ENCODE measurements at regions not wholly inside any gene's neighbourhood (a gene's known extent, or its start where the extent isn't known, plus 50 kb on each side); places are given as distances from the start of the nearest gene placed in this dataset.

DNA sequence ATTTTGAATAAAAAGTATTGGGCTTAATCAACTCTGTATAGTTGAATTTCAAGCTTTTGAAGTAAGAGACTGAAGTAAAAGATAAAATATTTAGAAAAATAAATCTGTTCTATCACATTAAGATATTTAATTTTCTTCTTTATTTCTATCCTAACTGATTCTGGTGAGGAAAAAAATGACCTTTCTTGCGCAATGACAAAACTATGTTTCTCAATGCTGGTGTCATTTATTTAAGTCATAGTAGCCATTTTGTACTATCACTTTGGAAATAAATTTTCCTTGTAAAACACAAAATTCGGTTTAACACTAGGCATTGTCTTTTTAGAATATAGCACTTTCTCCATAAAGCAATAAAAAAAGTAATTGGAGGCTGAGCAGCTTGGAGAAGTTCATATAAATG is 728.0 kb downstream of the CDH9 start:
- DNase-seq (no peak), ATAC-seq (no peak)
- intact Hi-C loops (cut with micrococcal nuclease): no loop called here

GRCh38 chr5:26295541-26295940 is 742.8 kb downstream of the CDH9 start:
- no peak for DNase-seq
- ATAC-seq: no peak
- intact Hi-C loops (cut with micrococcal nuclease): no loop called here

- ATAC-seq (no peak), DNase-seq (no peak)
- intact Hi-C loops (cut with micrococcal nuclease): no loop called here
Measured at GRCh38 chr5:26282190-26282589, 756.2 kb downstream of the CDH9 start.

- DNase-seq: no peak
- intact Hi-C loops (cut with micrococcal nuclease): no loop called here
- ATAC-seq: no peak
Measured at GRCh38 chr5:26278078-26278477, 760.3 kb downstream of the CDH9 start.

DNA sequence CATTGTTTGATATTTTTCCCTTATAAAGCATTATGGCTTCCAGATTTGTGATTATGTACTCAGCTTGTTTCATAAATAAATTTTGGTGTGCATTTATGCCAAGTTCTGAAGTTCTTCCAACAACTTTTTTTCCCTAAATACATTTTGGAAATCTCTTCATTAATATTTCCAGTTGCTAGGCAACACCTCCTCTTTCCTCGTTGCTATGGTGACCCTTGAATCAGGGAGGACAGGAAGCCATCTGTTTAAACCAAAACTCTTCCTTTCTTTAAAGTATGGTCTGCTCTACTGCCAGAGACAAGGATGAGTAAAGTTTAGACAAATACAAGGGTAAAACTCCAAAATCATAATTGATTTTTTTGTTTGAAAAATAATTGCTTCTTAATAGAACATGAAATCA is 779.3 kb downstream of the CDH9 start:
- no peak for DNase-seq
- no peak for ATAC-seq

DNA sequence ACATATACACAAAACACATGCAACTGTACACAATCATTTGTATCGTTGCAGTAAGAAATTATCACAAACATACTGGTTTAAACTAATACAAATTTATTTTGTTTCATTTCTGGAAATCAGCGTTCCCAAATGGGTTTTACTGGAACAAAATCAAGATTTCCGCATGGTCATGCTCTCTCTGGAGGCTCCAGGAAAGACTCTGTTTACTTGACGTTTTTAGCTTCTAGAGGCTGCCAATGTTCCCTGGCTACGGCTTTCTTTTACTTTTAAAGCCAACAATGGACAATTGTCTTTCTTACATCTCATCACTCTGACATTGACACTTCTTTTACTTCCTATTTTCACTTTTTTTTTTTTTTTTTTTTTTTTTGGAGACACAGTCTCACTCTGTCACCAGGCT is 793.1 kb downstream of the CDH9 start:
- DNase-seq: no peak
- intact Hi-C loops (cut with micrococcal nuclease): no loop called here
- ATAC-seq: no peak

More for the DNA sequence above, 779.3 kb downstream of the CDH9 start:
- intact Hi-C loops (cut with micrococcal nuclease): no loop called here

- DNase-seq (no peak), ATAC-seq (no peak)
- intact Hi-C loops (cut with micrococcal nuclease): no loop called here
Measured at GRCh38 chr5:26239588-26239987, 798.8 kb downstream of the CDH9 start.

DNA sequence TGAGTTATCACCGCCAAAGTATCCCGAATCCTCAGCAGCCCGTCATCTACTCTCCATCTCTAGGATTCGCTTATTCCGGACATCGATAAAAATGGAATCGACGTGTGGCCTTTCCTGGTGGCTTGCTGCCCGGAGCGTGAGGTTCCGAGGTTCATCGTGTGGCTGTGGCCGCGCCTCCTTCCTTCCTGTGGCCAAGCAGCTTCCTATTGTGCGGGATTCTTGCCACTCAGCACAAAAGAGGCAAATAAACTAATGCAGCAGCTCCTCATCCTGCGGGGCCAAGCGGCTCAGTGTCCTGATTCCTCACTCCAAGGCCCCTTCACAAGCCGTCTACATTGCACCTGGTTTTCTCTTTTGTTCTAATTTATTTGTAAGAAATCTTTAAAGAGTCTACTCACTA is 800.9 kb downstream of the CDH9 start:
- DNase-seq (no peak), ATAC-seq (no peak)
- intact Hi-C loops (cut with micrococcal nuclease): no loop called here

DNA sequence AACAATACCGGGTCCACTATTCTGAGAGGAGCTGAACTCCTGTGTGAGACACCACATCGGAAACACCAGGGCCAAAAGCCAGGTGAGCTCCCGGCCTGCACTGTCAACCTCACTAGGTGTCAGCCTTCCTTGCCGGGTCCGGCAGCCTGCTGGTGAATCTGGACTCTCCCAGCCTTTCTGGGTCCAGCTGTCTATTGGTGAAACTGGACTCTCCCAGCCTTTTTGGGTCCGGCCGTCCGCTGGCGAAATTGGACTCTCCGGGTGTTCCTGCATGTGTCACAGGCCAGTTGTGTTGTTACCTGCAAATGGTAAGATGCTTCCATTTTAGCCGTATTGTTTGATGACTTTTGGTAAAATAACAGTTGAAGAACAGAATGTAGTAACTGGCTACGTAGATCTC is 801.5 kb downstream of the CDH9 start:
- DNase-seq (no peak), ATAC-seq (no peak)
- intact Hi-C loops (cut with micrococcal nuclease): no loop called here

GRCh38 chr5:26232706-26233105 is 805.7 kb downstream of the CDH9 start:
- no peak for ATAC-seq
- intact Hi-C loops (cut with micrococcal nuclease): no loop called here
- no peak for DNase-seq

DNA sequence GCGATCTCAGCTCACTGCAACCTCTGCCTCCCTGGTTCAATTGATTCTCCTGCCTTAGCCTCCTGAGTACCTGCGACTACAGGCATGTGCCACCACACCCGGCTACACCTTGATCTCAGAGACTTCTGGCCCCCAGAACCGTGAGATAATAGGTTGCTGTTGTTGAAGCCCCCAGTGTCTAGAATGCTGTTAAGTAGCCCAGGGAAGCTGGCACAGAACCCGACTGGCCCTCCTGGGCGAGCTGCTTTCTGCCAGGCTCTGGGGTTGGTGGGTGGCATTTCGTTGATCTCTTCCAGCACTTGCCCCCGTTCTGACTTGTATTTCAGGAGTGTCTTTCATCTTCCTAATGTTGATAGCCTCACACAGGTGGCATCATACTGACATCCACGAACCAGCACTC is 807.1 kb downstream of the CDH9 start:
- DNase-seq: no peak
- no peak for ATAC-seq
- intact Hi-C loops (cut with micrococcal nuclease): no loop called here

DNA sequence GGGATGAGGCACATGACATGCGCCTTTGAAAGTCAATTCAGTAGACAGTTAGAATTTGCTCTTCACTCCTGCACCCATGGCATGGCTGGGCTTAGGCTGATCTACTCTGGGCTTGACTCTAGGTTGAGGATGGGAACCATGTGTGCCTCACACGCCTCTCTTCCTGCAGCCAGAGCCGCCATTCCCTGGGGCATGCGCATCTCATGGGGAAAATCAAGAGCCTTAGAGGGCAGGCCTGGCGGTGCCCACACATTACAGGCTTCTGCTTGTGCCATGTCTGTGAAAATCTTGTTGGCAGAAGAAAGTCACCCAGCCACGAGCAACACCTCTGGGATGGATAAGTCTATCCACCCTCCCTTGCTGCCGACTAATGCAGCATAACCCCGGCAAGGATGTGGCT is 808.5 kb downstream of the CDH9 start:
- intact Hi-C loops (cut with micrococcal nuclease): no loop called here
- DNase-seq (no peak), ATAC-seq (no peak)

- intact Hi-C loops (cut with micrococcal nuclease): no loop called here
Measured at GRCh38 chr5:26227245-26227644, 811.1 kb downstream of the CDH9 start.

DNA sequence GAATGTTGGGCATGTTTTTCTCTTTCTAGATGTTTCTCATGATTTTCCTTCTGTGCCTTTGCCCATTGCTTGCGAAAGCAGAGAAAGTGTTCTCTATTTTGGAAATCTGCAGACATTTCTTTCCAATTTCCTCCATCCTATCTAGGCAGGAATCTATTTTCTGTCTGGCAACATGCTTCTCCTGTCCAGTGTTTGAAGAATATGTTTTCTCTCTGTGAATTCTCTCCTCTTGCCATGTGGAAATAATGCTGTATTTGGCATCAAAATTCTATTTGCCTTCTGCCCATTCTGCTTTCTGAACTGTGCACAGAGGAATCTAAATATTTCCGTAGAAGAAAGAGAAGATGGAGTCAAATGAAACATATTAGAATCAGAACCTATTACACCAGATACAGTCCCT is 833.3 kb downstream of the CDH9 start:
- intact Hi-C loops (cut with micrococcal nuclease): no loop called here
- ATAC-seq: no peak

More at GRCh38 chr5:26227245-26227644, 811.1 kb downstream of the CDH9 start:
- DNase-seq (no peak), ATAC-seq (no peak)

GRCh38 chr5:26193626-26194025 is 844.8 kb downstream of the CDH9 start:
- intact Hi-C loops (cut with micrococcal nuclease): no loop called here
- DNase-seq: no peak
- ATAC-seq: no peak

More for the DNA sequence above, 833.3 kb downstream of the CDH9 start:
- no peak for DNase-seq

DNA sequence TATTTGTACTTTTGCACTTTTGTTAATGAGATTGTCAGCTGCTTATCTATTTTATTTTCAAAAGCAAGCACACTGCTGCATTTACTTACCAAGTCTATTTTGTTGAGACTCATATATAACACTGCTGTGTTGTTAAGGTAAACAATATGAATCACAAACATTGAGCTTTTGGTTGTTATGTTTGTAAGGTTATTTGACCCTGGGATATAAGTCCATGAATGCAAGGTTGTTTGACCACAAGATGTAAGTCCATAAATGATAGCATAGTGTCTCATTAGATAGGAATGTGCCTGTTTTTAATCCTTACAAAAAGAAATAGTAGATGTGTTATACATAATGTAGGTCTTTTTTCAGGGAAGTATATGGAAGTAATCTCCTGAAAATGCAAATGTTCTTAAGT is 845.9 kb downstream of the CDH9 start:
- intact Hi-C loops (cut with micrococcal nuclease): no loop called here
- no peak for ATAC-seq
- no peak for DNase-seq

GRCh38 chr5:26181582-26181981 is 856.8 kb downstream of the CDH9 start:
- ATAC-seq (no peak), DNase-seq (no peak)
- intact Hi-C loops (cut with micrococcal nuclease): no loop called here

DNA sequence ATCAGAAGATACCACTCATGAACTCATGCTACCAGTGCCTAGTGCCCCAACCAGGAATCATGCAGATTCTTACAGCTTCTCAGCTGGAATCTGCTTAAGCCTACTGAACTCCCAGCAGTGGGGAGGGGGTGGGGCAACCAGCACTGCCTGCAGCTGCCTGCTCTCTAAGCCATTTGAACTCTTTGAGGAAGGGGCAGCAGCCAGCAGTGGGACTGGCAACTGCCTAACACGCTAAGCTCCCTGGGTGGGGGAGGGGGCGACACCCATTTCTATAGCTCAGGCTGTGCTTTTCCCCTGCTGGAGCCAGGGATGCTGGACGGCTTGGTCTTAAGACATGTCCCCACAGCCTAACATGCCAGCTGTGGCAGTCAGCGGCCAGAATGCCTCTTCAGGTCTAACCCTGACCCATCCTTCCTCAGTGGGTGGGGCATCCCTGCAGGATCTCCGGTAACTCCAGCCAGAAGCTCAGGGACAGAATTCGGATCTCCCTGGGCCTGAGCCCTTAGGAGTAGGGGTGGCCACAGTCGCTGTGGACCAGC is 889.7 kb downstream of the CDH9 start:
- ATAC-seq (no peak), DNase-seq (no peak)
- intact Hi-C loops (cut with micrococcal nuclease): no loop called here

GRCh38 chr5:26143259-26143658 is 895.1 kb downstream of the CDH9 start:
- ATAC-seq (no peak), DNase-seq (no peak)
- intact Hi-C loops (cut with micrococcal nuclease): no loop called here

- no peak for DNase-seq
- intact Hi-C loops (cut with micrococcal nuclease): no loop called here
- ATAC-seq: no peak
Measured at GRCh38 chr5:26121338-26121737, 917.0 kb downstream of the CDH9 start.

DNA sequence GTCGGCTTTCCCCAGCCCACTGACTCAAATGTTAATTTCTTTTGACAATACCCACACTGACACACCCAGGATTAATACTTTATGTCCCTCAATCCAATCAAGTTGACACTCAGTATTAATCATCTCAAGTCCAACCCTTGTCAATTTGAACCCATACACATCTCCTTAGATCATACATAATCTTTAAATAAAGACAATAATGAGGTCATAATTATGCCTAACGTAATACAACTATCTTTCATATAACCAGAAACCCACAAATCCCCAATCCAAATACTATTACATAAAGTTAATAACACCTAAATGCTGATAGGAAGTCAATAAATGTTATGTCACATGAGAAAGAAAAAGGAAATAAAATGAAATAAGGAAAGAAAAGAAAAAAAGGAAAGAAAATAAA is 934.2 kb downstream of the CDH9 start:
- ATAC-seq (no peak), DNase-seq (no peak)
- intact Hi-C loops (cut with micrococcal nuclease): no loop called here

- no peak for DNase-seq
- intact Hi-C loops (cut with micrococcal nuclease): no loop called here
Measured at GRCh38 chr5:26060212-26060611, 978.2 kb downstream of the CDH9 start.

More at GRCh38 chr5:26060212-26060611, 978.2 kb downstream of the CDH9 start:
- no peak for ATAC-seq
